Erythroblast (primary cell): ENCODE measurements at regions not wholly inside any gene's neighbourhood (a gene's known extent, or its start where the extent isn't known, plus 50 kb on each side); places are given as distances from the start of the nearest gene placed in this dataset.

Source experiments
- GATA1 ChIP-seq: IDR thresholded peaks from 2 replicates; pipeline ENCODE4 v1.6.1; 2011; ENCODE audit warnings: low read depth, mild to moderate bottlenecking, control low read depth, low read length, moderate library complexity
- POLR2A ChIP-seq: IDR thresholded peaks from 2 replicates; pipeline ENCODE4 v1.6.1; 2011; ENCODE audit warnings: mild to moderate bottlenecking, low read length

DNA sequence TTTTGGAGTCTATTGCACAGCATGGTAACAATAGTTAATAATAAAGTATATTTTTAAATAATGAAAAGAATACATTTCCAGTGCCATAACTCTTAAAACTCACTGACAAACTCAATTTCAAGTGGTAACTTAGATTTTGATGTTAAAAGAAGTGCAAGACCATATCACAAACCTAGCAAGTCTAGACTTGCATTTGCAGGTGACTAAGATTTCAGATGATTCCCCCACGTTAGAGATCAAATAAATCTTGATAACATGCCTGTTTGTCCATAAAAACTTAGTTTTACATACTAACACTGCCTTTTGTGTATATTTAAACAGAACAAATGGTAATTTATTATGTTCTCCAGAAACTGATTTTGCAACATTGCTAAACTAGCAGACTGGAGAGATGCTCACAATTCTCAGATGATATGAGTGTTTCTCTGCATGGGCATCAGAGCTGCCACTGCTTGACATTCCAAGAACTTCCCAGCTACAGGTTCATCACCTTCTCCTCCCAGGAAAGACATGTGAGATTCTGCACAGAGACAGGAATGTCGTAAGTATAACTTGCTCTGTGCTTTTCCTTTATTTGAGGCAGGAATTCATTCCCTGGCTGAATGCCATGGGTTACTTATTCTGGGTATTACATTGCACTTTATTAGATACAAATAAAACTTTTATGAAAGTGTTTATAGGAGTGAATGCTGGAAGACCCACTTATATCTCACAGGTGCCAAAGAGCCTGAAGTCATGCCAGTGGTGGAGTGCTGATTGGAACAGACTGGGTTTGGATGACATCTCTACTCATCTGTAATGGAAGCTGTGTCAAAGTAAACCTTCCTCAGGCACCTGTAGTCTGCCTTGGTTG lies 160.2 kb upstream of the FOXA2 start:
- TF ChIP-seq POLR2A (no peak), GATA1 (no peak)
